HFFc6 (cell line): ENCODE measurements at regions not wholly inside any gene's neighbourhood (a gene's known extent, or its start where the extent isn't known, plus 50 kb on each side); places are given as distances from the start of the nearest gene placed in this dataset.

ENCODE experiments used
- DNase-seq: peaks from one replicate; pipeline ENCODE4 v3.0.0-alpha.2; 2018
- H3K27ac Mint-ChIP-seq: 2 replicates; pipeline ENCODE4 v1.8.0; 2020; ENCODE audit warnings: mild to moderate bottlenecking, mixed read lengths
- H3K27me3 Mint-ChIP-seq: 2 replicates; pipeline ENCODE4 v1.8.0; 2021; ENCODE audit warnings: mild to moderate bottlenecking, moderate library complexity, mixed read lengths; ENCODE audit not compliant: insufficient read depth
- H3K36me3 Mint-ChIP-seq: 2 replicates; pipeline ENCODE4 v1.8.0; 2021; ENCODE audit warnings: low read depth, mixed read lengths
- H3K4me1 Mint-ChIP-seq: 2 replicates; pipeline ENCODE4 v1.8.0; 2020; ENCODE audit warnings: low read depth, mixed read lengths
- H3K4me3 Mint-ChIP-seq: 2 replicates; pipeline ENCODE4 v1.8.0; 2020; ENCODE audit warnings: mild to moderate bottlenecking, moderate library complexity, mixed read lengths
- H3K9me3 Mint-ChIP-seq: 2 replicates; pipeline ENCODE4 v1.8.0; 2020; ENCODE audit warnings: mild to moderate bottlenecking, mixed read lengths
- TF ChIP-seq, protein P1 (sequence below): fragments of 200-600 bp; sonication (generic); IDR thresholded peaks from 2 replicates; pipeline ENCODE4 v1.5.0; 2021; ENCODE audit warnings: antibody characterized with exemption, mild to moderate bottlenecking

DNA sequence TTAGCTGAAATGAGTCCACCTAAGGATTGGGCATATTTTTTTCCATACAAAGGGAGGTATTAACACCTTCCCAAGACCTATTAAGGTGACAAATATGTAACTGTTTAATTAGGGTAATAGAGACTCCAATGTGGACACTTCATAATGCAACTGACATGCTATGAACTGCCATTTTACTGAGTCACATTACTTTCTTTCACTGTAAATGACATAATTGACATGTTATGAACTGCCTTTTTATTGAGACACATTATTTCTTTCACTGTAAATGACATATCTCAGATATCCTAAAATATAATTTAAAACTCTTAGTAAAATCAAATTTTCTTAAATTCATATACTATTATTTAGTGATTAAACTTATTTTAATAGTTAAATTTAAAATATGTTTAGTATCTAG lies 528.8 kb upstream of the PCDH15 start:
- Mint-ChIP-seq H3K4me1 (no peaks in the 10 kb centered on the region), H3K9me3 (peaks cover 8% of the 10 kb centered on the region), H3K27me3 (no peaks in the 10 kb centered on the region; the same call in 1 of the 2 replicates), H3K4me3 (no peak overlapping the region), H3K27ac (no peak overlapping the region), H3K36me3 (no peaks in the 10 kb centered on the region)
- no peak for DNase-seq
- TF ChIP-seq, protein P1, sequence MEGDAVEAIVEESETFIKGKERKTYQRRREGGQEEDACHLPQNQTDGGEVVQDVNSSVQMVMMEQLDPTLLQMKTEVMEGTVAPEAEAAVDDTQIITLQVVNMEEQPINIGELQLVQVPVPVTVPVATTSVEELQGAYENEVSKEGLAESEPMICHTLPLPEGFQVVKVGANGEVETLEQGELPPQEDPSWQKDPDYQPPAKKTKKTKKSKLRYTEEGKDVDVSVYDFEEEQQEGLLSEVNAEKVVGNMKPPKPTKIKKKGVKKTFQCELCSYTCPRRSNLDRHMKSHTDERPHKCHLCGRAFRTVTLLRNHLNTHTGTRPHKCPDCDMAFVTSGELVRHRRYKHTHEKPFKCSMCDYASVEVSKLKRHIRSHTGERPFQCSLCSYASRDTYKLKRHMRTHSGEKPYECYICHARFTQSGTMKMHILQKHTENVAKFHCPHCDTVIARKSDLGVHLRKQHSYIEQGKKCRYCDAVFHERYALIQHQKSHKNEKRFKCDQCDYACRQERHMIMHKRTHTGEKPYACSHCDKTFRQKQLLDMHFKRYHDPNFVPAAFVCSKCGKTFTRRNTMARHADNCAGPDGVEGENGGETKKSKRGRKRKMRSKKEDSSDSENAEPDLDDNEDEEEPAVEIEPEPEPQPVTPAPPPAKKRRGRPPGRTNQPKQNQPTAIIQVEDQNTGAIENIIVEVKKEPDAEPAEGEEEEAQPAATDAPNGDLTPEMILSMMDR = no peak

DNA sequence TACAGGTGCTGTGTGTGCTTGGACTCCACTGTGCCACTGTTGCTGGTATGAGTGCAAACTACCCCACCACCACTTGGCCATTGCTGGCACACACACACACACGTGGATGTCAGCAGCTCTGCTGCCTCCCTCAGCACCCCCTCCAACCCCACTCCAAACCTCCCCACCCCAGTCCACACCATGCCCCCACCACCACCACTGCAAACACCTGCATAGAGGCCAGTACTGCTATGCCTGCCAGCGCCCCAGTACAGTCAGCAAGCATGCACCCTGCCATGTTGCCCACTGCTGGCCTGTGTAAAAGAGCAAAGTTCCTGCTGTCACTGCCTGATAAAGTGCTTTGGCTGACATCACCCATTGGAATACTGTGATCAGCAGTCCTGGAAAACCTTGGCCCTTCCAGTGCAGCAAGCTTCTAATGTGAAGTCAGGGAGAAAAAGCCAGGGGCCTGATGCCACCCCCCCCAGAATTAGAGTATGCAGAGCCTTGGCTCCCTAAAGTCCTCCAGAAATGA lies 519.2 kb upstream of the PCDH15 start:
- no peaks in the 10 kb centered on the region for H3K36me3 Mint-ChIP-seq
- H3K27me3 Mint-ChIP-seq = peaks cover 2% of the 10 kb centered on the region; the same call in 1 of the 2 replicates
- TF ChIP-seq, protein P1 = no peak
- no peak overlapping the region for H3K27ac Mint-ChIP-seq
- no peak overlapping the region for H3K4me3 Mint-ChIP-seq
- H3K9me3 Mint-ChIP-seq = peaks cover 37% of the 10 kb centered on the region
- no peak for DNase-seq
- H3K4me1 Mint-ChIP-seq = no peaks in the 10 kb centered on the region

DNA sequence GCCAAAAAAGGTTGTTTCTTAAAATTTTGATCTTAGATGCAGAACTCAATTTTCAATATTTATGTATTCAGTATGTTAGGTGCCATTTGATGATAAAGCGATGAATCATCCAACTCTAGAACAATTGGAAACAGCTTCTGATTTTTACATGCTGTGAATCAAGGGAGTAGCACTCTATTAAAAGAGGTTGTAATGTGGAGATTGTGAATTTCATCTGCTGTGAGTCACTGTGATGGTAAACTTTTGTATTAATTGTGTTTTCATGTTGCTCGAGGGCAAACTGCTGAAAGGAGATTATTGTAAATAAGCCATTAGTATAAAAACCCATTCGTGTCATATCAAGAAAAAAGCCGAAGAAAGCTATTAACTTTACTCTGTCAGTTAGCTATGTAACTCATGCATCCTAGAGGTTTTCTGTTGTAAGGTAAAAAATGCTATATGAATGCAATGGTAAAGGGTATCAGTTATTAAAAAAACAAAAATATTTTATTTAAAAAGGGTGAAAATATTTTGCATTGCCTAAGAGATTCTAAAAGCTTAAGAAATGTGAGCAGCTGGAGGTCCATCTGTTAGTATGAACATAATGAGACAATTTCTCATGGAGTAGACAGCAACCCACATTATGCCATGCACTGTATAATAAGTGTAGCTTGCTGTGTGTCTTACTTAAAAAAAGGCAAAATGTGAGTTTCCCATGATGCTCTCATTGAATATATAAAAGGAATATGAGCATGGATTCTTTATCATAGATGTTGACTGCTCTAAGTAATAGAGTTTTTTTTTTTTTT lies 511.0 kb upstream of the PCDH15 start:
- no peaks in the 10 kb centered on the region for H3K4me1 Mint-ChIP-seq
- peaks cover 5% of the 10 kb centered on the region for H3K9me3 Mint-ChIP-seq
- no peak overlapping the region for H3K27ac Mint-ChIP-seq
- no peak for DNase-seq
- TF ChIP-seq, protein P1 = no peak
- H3K36me3 Mint-ChIP-seq = no peaks in the 10 kb centered on the region
- no peaks in the 10 kb centered on the region for H3K27me3 Mint-ChIP-seq
- no peak overlapping the region for H3K4me3 Mint-ChIP-seq

DNA sequence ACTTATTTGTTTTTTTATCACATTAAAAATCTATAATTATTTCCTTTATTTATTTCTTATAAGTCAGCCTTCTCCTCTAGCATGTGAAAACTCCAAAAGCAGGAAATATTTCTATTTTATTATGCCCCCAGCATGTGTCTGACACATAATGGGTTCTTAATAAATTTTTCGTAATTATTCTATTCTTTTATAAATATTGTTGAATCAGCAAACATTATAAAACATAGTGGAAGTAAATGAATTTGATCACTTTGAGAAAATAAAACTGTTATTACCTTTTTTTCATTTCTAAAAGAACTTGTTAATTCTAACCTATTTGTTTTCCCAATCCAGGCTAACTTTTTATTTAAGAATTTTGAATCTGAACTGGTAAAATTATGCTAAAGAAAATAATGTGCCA lies 509.1 kb upstream of the PCDH15 start:
- TF ChIP-seq, protein P1 = no peak
- H3K9me3 Mint-ChIP-seq = peaks cover 13% of the 10 kb centered on the region
- no peaks in the 10 kb centered on the region for H3K4me1 Mint-ChIP-seq
- H3K27me3 Mint-ChIP-seq = no peaks in the 10 kb centered on the region
- H3K4me3 Mint-ChIP-seq = no peak overlapping the region
- DNase-seq = no peak
- no peak overlapping the region for H3K27ac Mint-ChIP-seq
- no peaks in the 10 kb centered on the region for H3K36me3 Mint-ChIP-seq

DNA sequence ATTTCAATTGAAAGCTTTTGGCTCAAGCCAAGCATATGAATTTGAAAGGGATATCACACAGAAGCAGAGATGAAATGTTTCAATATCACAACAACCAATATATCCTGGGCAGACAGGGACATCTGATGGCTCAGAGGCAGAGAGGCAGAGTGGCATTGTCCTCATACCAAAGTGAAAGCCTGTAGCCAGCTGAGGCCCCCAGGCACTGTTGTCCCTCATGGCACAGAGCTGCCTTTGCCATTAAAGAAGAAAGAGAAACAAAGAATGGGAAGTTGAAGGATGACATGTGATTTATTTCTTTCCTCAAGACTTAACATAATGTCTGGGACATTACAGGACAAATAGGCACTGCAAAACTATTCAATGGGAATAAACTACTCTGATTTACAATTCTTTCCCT lies 504.3 kb upstream of the PCDH15 start:
- H3K27me3 Mint-ChIP-seq = no peaks in the 10 kb centered on the region
- no peak for DNase-seq
- H3K4me1 Mint-ChIP-seq = no peaks in the 10 kb centered on the region
- H3K36me3 Mint-ChIP-seq = no peaks in the 10 kb centered on the region
- H3K9me3 Mint-ChIP-seq = peaks cover 28% of the 10 kb centered on the region
- H3K4me3 Mint-ChIP-seq = no peak overlapping the region
- no peak overlapping the region for H3K27ac Mint-ChIP-seq
- TF ChIP-seq, protein P1 = no peak
